Mesendoderm (in vitro differentiated cells): ENCODE measurements at regions not wholly inside any gene's neighbourhood (a gene's known extent, or its start where the extent isn't known, plus 50 kb on each side); places are given as distances from the start of the nearest gene placed in this dataset.
A peak's percentile ranks its signal among the peaks of the same experiment; 100 is the strongest.

Source experiments
- DNase-seq: peaks from one replicate; pipeline ENCODE4 v3.0.0; 2013
- H2AK5ac ChIP-seq: 2 replicates; pipeline ENCODE4 v1.6.1; 2013; ENCODE audit warnings: low read length, inconsistent platforms
- H2BK120ac ChIP-seq: 2 replicates; pipeline ENCODE4 v1.6.1; 2013; ENCODE audit warnings: low read depth, mild to moderate bottlenecking, low read length, moderate library complexity, mixed read lengths
- H2BK15ac ChIP-seq: replicated peaks from 2 replicates; pipeline ENCODE4 v1.6.1; 2013; ENCODE audit warnings: low read depth, mild to moderate bottlenecking, moderate library complexity
- H2BK5ac ChIP-seq: 2 replicates; pipeline ENCODE4 v1.6.1; 2013; ENCODE audit warnings: low read length, inconsistent platforms
- H3K18ac ChIP-seq: 2 replicates; pipeline ENCODE4 v1.6.1; 2013; ENCODE audit warnings: mild to moderate bottlenecking, low read length, mixed read lengths
- H3K23ac ChIP-seq: one replicate; pipeline ENCODE4 v1.6.1; 2013; ENCODE audit warnings: low read length
- H3K27ac ChIP-seq: 2 replicates; pipeline ENCODE4 v1.5.1; 2013; ENCODE audit warnings: low read depth, mild to moderate bottlenecking, inconsistent platforms, low read length, moderate library complexity
- H3K27me3 ChIP-seq: 2 replicates; pipeline ENCODE4 v1.6.1; 2013; ENCODE audit warnings: low read length, control low read depth, mild to moderate bottlenecking, inconsistent platforms; ENCODE audit not compliant: insufficient read depth, poor library complexity
- H3K36me3 ChIP-seq: 2 replicates; pipeline ENCODE4 v1.6.1; 2013; ENCODE audit warnings: low read length, inconsistent platforms; ENCODE audit not compliant: control insufficient read depth, insufficient read depth
- H3K4ac ChIP-seq: one replicate; pipeline ENCODE4 v1.6.1; 2013; ENCODE audit warnings: low read depth, mild to moderate bottlenecking, low read length, moderate library complexity
- H3K4me1 ChIP-seq: 2 replicates; pipeline ENCODE4 v1.6.1; 2013; ENCODE audit warnings: low read depth, low read length, inconsistent platforms; ENCODE audit not compliant: control insufficient read depth
- H3K4me2 ChIP-seq: 2 replicates; pipeline ENCODE4 v1.6.1; 2013; ENCODE audit warnings: low read length
- H3K4me3 ChIP-seq: 2 replicates; pipeline ENCODE4 v1.5.1; 2013; ENCODE audit warnings: mild to moderate bottlenecking, low read length
- H3K56ac ChIP-seq: one replicate; pipeline ENCODE4 v1.6.1; 2013; ENCODE audit warnings: low read length
- H3K79me1 ChIP-seq: 2 replicates; pipeline ENCODE4 v1.6.1; 2013; ENCODE audit warnings: low read length, inconsistent platforms
- H3K79me2 ChIP-seq: 2 replicates; pipeline ENCODE4 v1.6.1; 2013; ENCODE audit warnings: mild to moderate bottlenecking, low read length; ENCODE audit not compliant: control insufficient read depth, insufficient read depth
- H3K9ac ChIP-seq: 2 replicates; pipeline ENCODE4 v1.6.1; 2013; ENCODE audit warnings: low read length, inconsistent platforms
- H4K5ac ChIP-seq: one replicate; pipeline ENCODE4 v1.6.1; 2013; ENCODE audit warnings: low read length
- H4K8ac ChIP-seq: one replicate; pipeline ENCODE4 v1.6.1; 2013; ENCODE audit warnings: low read depth, mild to moderate bottlenecking, control low read depth, low read length, moderate library complexity
- WGBS: extraction: QIAGEN DNeasy Blood & Tissue Kit; methylation state at CpG from one replicate; pipeline ENCODE4 v1.1.7; 2013; ENCODE audit warnings: low lambda C conversion rate, missing lambda C conversion rate; ENCODE audit not compliant: insufficient coverage; ENCODE audit errors: extremely low coverage; 5-methylcytosine and 5-hydroxymethylcytosine counted together

DNA sequence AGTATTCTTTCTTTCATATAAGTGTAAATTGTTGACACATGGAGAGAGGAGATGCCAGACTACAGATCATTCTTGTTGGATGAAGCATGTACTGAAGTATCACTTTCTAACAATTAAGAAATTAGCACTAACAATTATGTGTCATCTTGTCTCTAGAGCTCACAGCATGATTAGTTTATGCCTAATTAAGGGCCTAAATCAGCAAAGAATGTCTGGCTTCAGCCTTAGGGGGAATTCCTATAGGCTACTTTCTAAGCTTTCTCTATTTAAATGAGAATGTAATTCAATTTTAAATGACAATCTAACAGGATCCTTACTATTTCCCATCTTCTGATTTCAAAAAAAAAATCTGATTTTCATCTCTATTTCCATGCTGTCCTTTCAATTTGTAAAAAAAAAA, 371.0 kb downstream of the EPHA7 start:
- H3K23ac ChIP-seq: no peak overlapping the region
- no peak overlapping the region for H4K8ac ChIP-seq
- H3K79me2 ChIP-seq: no peaks in the 10 kb centered on the region
- H2BK15ac ChIP-seq: no peak overlapping the region
- no peak overlapping the region for H3K18ac ChIP-seq
- H2BK120ac ChIP-seq: no peak overlapping the region
- H3K79me1 ChIP-seq: no peaks in the 10 kb centered on the region
- no peak overlapping the region for H2BK5ac ChIP-seq
- no peak overlapping the region for H3K4me3 ChIP-seq
- H3K56ac ChIP-seq: no peak overlapping the region
- DNase-seq: peak; percentile 78
- no peaks in the 10 kb centered on the region for H3K36me3 ChIP-seq
- H3K9ac ChIP-seq: no peak overlapping the region
- no peaks in the 10 kb centered on the region for H3K27me3 ChIP-seq
- H3K27ac ChIP-seq: no peak overlapping the region
- H3K4me2 ChIP-seq: no peak overlapping the region
- H4K5ac ChIP-seq: no peak overlapping the region
- no peaks in the 10 kb centered on the region for H3K4me1 ChIP-seq
- H2AK5ac ChIP-seq: no peak overlapping the region
- H3K4ac ChIP-seq: no peak overlapping the region

DNA sequence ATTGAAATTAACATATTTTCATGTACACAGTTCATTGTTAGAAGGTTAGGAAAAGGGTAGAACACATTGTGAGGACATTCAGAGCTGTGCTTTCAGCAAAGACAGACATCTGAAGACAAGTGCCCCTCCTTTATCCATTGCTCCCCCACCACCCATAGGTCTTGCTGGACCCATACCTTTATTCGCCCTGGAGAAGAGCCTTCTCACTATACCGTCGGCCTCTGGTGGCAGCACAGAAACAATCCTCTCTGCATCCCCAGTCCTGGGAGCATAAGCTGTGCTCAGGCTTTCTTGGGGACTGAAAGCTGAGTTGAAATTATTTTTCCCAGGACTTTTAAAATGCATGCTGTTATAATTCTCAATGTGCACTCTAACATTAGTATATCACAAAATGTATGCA, 372.3 kb downstream of the EPHA7 start:
- Histone ChIP-seq H4K8ac (no peak overlapping the region), H3K56ac (no peak overlapping the region), H3K79me1 (no peaks in the 10 kb centered on the region), H4K5ac (no peak overlapping the region), H2BK5ac (no peak overlapping the region), H2BK15ac (no peak overlapping the region), H3K4me1 (no peaks in the 10 kb centered on the region), H3K9ac (no peak overlapping the region), H3K18ac (no peak overlapping the region), H3K79me2 (no peaks in the 10 kb centered on the region), H3K23ac (no peak overlapping the region), H3K27ac (no peak overlapping the region), H3K4ac (no peak overlapping the region), H2BK120ac (no peak overlapping the region), H2AK5ac (no peak overlapping the region), H3K4me2 (no peak overlapping the region), H3K4me3 (no peak overlapping the region), H3K36me3 (no peaks in the 10 kb centered on the region), H3K27me3 (no peaks in the 10 kb centered on the region)
- peak; percentile 60 for DNase-seq
- WGBS: no CpG with 5 or more reads among the region's 3 CpGs

DNA sequence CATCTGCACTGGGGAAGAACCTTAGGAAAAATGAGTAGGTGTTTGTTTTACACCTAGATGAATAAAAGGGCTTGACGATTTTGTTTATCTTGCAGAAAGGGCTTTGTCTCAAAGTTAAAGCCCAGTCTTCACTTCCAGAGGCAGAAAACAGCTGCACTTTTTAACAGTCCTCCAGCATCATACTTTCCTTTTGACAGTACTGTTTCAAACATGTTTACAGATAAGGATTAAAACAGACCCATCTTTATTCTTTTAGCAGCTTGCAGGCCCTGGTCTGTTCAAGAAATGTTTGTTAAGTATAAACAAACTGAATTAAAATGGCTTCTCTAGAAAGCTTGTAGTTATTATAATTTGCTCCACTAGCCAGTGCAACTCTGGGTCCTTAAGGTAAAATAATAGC, 374.2 kb downstream of the EPHA7 start:
- no peak overlapping the region for H2AK5ac ChIP-seq
- no CpG with 5 or more reads among the region's 1 CpG for WGBS
- no peak overlapping the region for H3K4ac ChIP-seq
- no peak overlapping the region for H3K9ac ChIP-seq
- no peak for DNase-seq
- no peak overlapping the region for H2BK15ac ChIP-seq
- no peak overlapping the region for H4K5ac ChIP-seq
- H4K8ac ChIP-seq: no peak overlapping the region
- no peak overlapping the region for H3K23ac ChIP-seq
- no peak overlapping the region for H3K18ac ChIP-seq
- no peaks in the 10 kb centered on the region for H3K27me3 ChIP-seq
- no peak overlapping the region for H3K4me3 ChIP-seq
- H2BK120ac ChIP-seq: no peak overlapping the region
- H2BK5ac ChIP-seq: no peak overlapping the region
- H3K79me2 ChIP-seq: no peaks in the 10 kb centered on the region
- no peak overlapping the region for H3K56ac ChIP-seq
- no peaks in the 10 kb centered on the region for H3K4me1 ChIP-seq
- H3K27ac ChIP-seq: no peak overlapping the region
- H3K4me2 ChIP-seq: no peak overlapping the region
- H3K36me3 ChIP-seq: no peaks in the 10 kb centered on the region
- H3K79me1 ChIP-seq: no peaks in the 10 kb centered on the region

DNA sequence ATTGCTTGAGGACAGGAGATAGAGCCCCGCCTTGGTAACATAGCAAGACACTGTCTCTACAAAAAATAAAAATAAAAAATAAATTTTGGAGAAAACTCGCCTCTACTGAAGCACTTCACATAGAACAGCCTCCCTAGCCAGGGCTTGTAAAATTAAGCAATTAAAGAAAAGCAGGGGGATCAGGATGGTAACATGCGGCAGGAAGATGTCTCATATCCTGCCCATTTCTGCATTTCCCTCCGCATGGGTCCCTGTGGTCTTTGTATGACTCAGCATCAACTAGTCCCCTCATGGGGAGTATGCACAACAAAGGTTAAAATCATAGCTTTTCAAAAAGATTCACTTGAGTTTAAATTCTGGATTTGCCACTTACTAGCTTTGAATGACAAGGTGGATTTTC, 379.0 kb downstream of the EPHA7 start:
- H3K79me1 ChIP-seq: no peaks in the 10 kb centered on the region
- H2BK15ac ChIP-seq: no peak overlapping the region
- H3K79me2 ChIP-seq: no peaks in the 10 kb centered on the region
- H2BK5ac ChIP-seq: no peak overlapping the region
- no peak overlapping the region for H3K9ac ChIP-seq
- no peak overlapping the region for H3K4ac ChIP-seq
- no peaks in the 10 kb centered on the region for H3K4me1 ChIP-seq
- H3K4me3 ChIP-seq: no peak overlapping the region
- no peak overlapping the region for H4K5ac ChIP-seq
- WGBS: no CpG with 5 or more reads among the region's 4 CpGs
- H2AK5ac ChIP-seq: no peak overlapping the region
- no peaks in the 10 kb centered on the region for H3K36me3 ChIP-seq
- no peak for DNase-seq
- H3K4me2 ChIP-seq: no peak overlapping the region
- H2BK120ac ChIP-seq: no peak overlapping the region
- no peak overlapping the region for H3K27ac ChIP-seq
- H4K8ac ChIP-seq: no peak overlapping the region
- H3K18ac ChIP-seq: no peak overlapping the region
- no peaks in the 10 kb centered on the region for H3K27me3 ChIP-seq
- H3K56ac ChIP-seq: no peak overlapping the region
- H3K23ac ChIP-seq: no peak overlapping the region

DNA sequence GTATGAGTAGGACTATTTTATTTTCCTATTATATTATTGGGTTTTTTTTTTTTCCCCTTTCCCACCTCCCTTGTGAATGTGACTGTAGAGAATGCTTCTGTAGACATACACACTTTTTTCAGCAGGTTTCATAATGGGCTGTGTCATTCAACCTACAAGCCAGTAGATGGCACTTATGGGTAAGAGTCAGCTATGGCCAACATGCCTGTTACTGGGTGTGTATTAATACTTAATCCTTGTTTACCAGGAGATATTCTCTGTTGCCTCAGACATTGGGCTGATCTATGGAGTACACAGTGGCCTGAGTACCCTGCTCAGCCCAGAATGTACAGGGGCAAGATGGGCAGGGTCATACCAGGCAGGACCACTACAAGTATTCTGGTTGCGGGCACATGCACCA, 382.5 kb downstream of the EPHA7 start:
- DNase-seq: peak; percentile 52
- no CpG with 5 or more reads among the region's 1 CpG for WGBS

DNA sequence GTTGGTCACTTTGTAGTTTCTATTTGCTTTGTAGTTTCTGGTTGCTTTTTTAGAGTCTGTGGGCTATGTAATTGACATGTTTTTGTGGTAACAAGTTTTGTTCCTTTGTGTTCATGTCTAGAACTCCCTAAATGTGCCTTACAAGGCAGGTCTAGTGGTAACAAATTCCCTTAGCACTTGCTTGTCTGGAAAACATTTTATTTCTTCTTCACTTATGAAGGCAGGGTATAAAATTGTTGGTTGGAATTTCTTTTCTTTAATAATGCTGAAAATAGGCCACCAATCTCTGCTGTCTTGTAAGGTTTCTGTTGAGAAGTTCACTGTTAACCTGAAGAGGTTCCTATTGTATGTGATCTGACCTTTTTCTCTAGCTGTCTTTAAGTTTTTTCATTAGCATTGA, 383.6 kb downstream of the EPHA7 start:
- Histone ChIP-seq H3K56ac (no peak overlapping the region), H3K4me1 (no peaks in the 10 kb centered on the region), H3K27ac (no peak overlapping the region), H3K27me3 (no peaks in the 10 kb centered on the region), H2BK5ac (no peak overlapping the region), H3K18ac (no peak overlapping the region), H2BK15ac (no peak overlapping the region), H4K8ac (no peak overlapping the region), H3K79me1 (no peaks in the 10 kb centered on the region), H3K4me2 (no peak overlapping the region), H2AK5ac (no peak overlapping the region), H3K4me3 (no peak overlapping the region), H3K4ac (no peak overlapping the region), H3K23ac (no peak overlapping the region), H3K36me3 (no peaks in the 10 kb centered on the region), H3K9ac (no peak overlapping the region), H2BK120ac (no peak overlapping the region), H3K79me2 (no peaks in the 10 kb centered on the region), H4K5ac (no peak overlapping the region)
- DNase-seq: no peak

More for the DNA sequence above, 382.5 kb downstream of the EPHA7 start:
- Histone ChIP-seq H4K5ac (no peak overlapping the region), H3K9ac (no peak overlapping the region), H3K27me3 (no peaks in the 10 kb centered on the region), H2BK120ac (no peak overlapping the region), H3K4me1 (no peaks in the 10 kb centered on the region), H4K8ac (no peak overlapping the region), H3K27ac (no peak overlapping the region), H3K4me3 (no peak overlapping the region), H3K18ac (no peak overlapping the region), H2AK5ac (no peak overlapping the region), H3K4ac (no peak overlapping the region), H2BK5ac (no peak overlapping the region), H3K79me2 (no peaks in the 10 kb centered on the region), H3K36me3 (no peaks in the 10 kb centered on the region), H3K4me2 (no peak overlapping the region), H3K56ac (no peak overlapping the region), H2BK15ac (no peak overlapping the region), H3K79me1 (no peaks in the 10 kb centered on the region), H3K23ac (no peak overlapping the region)
